A673 (cell line): ENCODE measurements at regions not wholly inside any gene's neighbourhood (a gene's known extent, or its start where the extent isn't known, plus 50 kb on each side); places are given as distances from the start of the nearest gene placed in this dataset.

Experiments
- BruUV-seq: library from RNA; stranded (reverse); fragments of 400-500 nt; replicated peaks from 2 replicates; lab custom pipeline; 2021; lab: Mats Ljungman, UMichigan
- CTCF ChIA-PET: fragments of 300-600 bp; sonication (Branson Sonifier 250); formaldehyde crosslinking; loops from one replicate; lab custom pipeline; 2022; ENCODE audit warnings: antibody characterized with exemption; lab: Charles Lee
- POLR2A ChIA-PET: fragments of 300-600 bp; sonication (Branson Sonifier 250); formaldehyde crosslinking; loops from one replicate; lab custom pipeline; 2022; ENCODE audit warnings: antibody characterized with exemption; ENCODE audit not compliant: low non-redundant PET; lab: Charles Lee
- DNase-seq: peaks from one replicate; pipeline ENCODE4 v3.0.0-alpha.2; 2015; ENCODE audit warnings: low spot score
- H3K27ac ChIP-seq: fragments of 200-600 bp; sonication (generic); 2 replicates; pipeline ENCODE4 v1.5.1; 2016; ENCODE audit warnings: mixed run types, low read depth, mild to moderate bottlenecking, mixed read lengths, antibody characterized with exemption, low read length; ENCODE audit not compliant: poor library complexity, severe bottlenecking
- H3K27me3 ChIP-seq: fragments of 200-600 bp; sonication (generic); replicated peaks from 2 replicates; pipeline ENCODE4 v1.6.1; 2017; ENCODE audit warnings: mixed run types, low read depth, mild to moderate bottlenecking, mixed read lengths, antibody characterized with exemption, low read length; ENCODE audit not compliant: insufficient read depth, poor library complexity
- H3K36me3 ChIP-seq: fragments of 200-600 bp; sonication (generic); 2 replicates; pipeline ENCODE4 v1.6.1; 2016; ENCODE audit warnings: mixed run types, mild to moderate bottlenecking, mixed read lengths, antibody characterized with exemption, low read length; ENCODE audit not compliant: insufficient read depth, poor library complexity, severe bottlenecking
- H3K4me1 ChIP-seq: fragments of 200-600 bp; sonication (generic); 2 replicates; pipeline ENCODE4 v1.6.1; 2017; ENCODE audit warnings: mixed run types, mild to moderate bottlenecking, mixed read lengths, antibody characterized with exemption, low read length; ENCODE audit not compliant: insufficient read depth, poor library complexity, severe bottlenecking
- H3K4me3 ChIP-seq: fragments of 200-600 bp; sonication (generic); 2 replicates; pipeline ENCODE4 v1.5.1; 2016; ENCODE audit warnings: low read depth, mixed run types, mild to moderate bottlenecking, mixed read lengths, low read length; ENCODE audit not compliant: poor library complexity, severe bottlenecking
- H3K9me3 ChIP-seq: fragments of 200-600 bp; sonication (generic); 2 replicates; pipeline ENCODE4 v1.6.1; 2016; ENCODE audit warnings: mixed run types, low read depth, mild to moderate bottlenecking, mixed read lengths, antibody characterized with exemption, low read length; ENCODE audit not compliant: poor library complexity, severe bottlenecking
- EZH2 ChIP-seq: fragments of 200-600 bp; sonication (generic); IDR thresholded peaks from 2 replicates; pipeline ENCODE4 v1.6.1; 2017; ENCODE audit warnings: borderline replicate concordance, low read depth, mild to moderate bottlenecking, mixed read lengths, antibody characterized with exemption, low read length; ENCODE audit not compliant: poor library complexity, severe bottlenecking
- intact Hi-C: fragments of 100-400 bp; cut with micrococcal nuclease; formaldehyde crosslinking; loops from one replicate; pipeline ENCODE4 v1.10.0; 2022; ENCODE audit not compliant: unreplicated experiment
- TF ChIP-seq, protein P1 (sequence below): fragments of 300-800, 200-600 bp; sonication (generic); conservative IDR thresholded peaks from 2 replicates; pipeline ENCODE4 v1.5.1; 2017; ENCODE audit warnings: low read depth, mild to moderate bottlenecking, antibody characterized with exemption, low read length, moderate library complexity, mixed read lengths

DNA sequence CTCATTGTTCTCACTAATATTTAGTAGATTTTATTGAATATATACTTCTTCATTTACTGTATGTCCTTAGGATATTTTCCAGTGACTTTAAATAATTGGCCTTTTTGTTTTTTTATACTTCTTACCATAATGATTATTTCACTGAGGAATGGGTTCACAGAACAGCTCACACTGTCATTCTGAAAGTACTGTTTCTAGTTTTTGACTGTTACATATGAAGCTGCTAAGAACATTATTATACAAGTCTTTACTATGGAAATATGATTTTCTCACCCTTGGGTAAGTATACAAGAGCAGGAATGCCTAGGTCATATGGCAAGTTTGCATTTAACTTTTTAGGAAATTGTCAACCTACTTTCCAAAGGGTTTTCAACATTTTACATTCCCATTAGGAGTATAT is 343.1 kb downstream of the CCER1 start:
- no peak for DNase-seq
- no peaks in the 10 kb centered on the region for H3K9me3 ChIP-seq
- H3K4me3 ChIP-seq, result no peak overlapping the region
- H3K27ac ChIP-seq, result no peak overlapping the region
- no peak for TF ChIP-seq EZH2
- TF ChIP-seq, protein P1, sequence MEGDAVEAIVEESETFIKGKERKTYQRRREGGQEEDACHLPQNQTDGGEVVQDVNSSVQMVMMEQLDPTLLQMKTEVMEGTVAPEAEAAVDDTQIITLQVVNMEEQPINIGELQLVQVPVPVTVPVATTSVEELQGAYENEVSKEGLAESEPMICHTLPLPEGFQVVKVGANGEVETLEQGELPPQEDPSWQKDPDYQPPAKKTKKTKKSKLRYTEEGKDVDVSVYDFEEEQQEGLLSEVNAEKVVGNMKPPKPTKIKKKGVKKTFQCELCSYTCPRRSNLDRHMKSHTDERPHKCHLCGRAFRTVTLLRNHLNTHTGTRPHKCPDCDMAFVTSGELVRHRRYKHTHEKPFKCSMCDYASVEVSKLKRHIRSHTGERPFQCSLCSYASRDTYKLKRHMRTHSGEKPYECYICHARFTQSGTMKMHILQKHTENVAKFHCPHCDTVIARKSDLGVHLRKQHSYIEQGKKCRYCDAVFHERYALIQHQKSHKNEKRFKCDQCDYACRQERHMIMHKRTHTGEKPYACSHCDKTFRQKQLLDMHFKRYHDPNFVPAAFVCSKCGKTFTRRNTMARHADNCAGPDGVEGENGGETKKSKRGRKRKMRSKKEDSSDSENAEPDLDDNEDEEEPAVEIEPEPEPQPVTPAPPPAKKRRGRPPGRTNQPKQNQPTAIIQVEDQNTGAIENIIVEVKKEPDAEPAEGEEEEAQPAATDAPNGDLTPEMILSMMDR, result no peak
- no peaks in the 10 kb centered on the region for H3K4me1 ChIP-seq
- CTCF ChIA-PET, result no interaction called here
- POLR2A ChIA-PET, result no interaction called here
- intact Hi-C loops, result no loop called here
- BruUV-seq, result no TSS peak
- H3K36me3 ChIP-seq, result no peaks in the 10 kb centered on the region
- H3K27me3 ChIP-seq, result no peaks in the 10 kb centered on the region

DNA sequence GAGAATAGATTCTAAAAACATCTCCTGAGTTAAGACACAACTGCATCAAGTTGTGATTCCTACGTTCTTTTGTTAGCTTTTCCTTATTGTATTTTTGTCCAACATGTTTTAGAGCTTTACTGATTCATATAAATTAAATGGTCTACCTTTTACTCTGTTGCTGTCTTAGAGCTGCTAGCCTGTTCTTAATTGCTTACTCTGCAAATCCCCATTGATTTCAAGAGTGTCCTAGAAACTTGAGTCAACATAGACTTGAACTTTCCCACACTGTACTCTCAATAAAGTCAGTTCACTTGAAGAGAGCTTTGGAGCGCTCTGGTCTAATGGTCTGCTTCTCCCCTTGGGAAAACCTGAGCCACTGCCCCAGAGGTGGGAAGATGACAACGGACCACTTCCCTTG is 343.9 kb downstream of the CCER1 start:
- H3K4me1 ChIP-seq, result no peaks in the 10 kb centered on the region
- H3K9me3 ChIP-seq, result no peaks in the 10 kb centered on the region
- no peak overlapping the region for H3K4me3 ChIP-seq
- ChIA-PET POLR2A (no interaction called here), CTCF (no interaction called here)
- intact Hi-C loops, result no loop called here
- no peaks in the 10 kb centered on the region for H3K27me3 ChIP-seq
- H3K27ac ChIP-seq, result no peak overlapping the region
- DNase-seq, result no peak
- no TSS peak for BruUV-seq
- no peaks in the 10 kb centered on the region for H3K36me3 ChIP-seq
- TF ChIP-seq, protein P1, result no peak
- TF ChIP-seq EZH2, result no peak

DNA sequence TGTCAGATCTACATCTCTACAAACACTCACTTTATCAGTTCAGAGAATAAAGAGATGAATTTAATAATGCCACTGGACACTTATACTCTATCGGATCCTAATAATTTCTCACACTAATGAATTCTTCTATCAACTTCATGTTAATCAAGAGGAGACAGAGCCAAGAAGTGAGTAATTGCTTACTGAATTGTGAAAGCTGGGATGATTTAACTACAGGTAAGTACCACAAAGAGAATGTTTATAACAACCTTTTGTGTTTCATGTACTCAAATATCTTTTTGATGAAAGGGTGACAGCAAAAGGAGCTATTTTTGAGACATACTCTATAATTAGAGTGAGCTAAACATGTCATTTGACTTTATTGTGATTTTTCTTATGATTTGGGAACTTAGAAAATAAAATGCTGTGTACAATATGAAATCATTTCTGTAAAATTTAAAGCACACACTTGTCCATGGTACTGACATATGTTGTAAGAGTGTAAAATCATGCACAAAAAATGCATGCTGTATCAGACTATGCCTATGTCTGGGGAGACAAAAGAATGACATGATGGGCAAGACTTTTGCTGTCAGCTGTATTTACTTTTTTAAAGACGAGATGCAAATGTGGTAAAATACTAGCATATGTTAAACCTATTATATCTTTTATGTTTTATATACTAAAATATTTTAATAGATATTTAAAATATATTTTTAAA is 361.2 kb downstream of the CCER1 start:
- H3K4me3 ChIP-seq, result no peak overlapping the region
- no TSS peak for BruUV-seq
- POLR2A ChIA-PET, result no interaction called here
- no peak overlapping the region for H3K27ac ChIP-seq
- no peaks in the 10 kb centered on the region for H3K27me3 ChIP-seq
- H3K4me1 ChIP-seq, result peaks cover 2% of the 10 kb centered on the region
- no peak for DNase-seq
- no peaks in the 10 kb centered on the region for H3K9me3 ChIP-seq
- H3K36me3 ChIP-seq, result no peaks in the 10 kb centered on the region
- intact Hi-C loops, result no loop called here
- CTCF ChIA-PET, result no interaction called here
- TF ChIP-seq EZH2, result no peak
- TF ChIP-seq, protein P1, result no peak
